Kidney tubule cell (primary cell): ENCODE measurements at regions not wholly inside any gene's neighbourhood (a gene's known extent, or its start where the extent isn't known, plus 50 kb on each side); places are given as distances from the start of the nearest gene placed in this dataset.

Experiments used
- DNase-seq: peaks from one replicate; pipeline ENCODE4 v3.0.0-alpha.2; 2018; ENCODE audit warnings: low spot score

DNA sequence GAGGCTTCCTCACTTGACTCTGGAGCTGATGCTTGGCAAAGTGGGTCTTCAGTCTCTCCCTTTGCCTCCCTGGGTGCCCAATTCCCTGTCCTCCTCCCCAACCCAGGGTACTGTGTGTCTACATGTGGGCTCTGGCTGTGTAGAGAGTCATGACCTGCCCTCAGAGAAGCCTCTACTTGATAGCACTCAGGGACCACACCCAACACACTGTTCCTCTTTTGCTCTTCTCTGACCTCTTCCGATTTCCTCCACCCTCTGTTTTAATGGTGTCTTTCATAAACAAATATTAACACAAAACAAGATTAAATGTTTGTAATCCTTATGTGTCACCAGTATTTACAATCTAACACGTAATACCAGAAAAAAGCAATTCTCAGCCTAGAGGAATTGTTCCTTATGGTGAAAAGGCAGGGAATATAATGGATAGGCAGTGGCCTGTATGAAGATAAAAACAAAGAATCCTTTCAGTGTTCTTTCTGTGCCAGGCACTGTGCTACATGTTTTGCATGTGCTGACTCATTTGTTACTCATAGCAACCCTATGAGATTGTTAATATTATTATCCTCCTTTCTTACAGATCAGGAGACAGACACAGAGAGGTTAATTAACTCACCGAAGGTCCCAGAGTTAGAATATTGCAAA, 58.2 kb downstream of the HSD3B1 start:
- DNase-seq: peak; percentile 16

DNA sequence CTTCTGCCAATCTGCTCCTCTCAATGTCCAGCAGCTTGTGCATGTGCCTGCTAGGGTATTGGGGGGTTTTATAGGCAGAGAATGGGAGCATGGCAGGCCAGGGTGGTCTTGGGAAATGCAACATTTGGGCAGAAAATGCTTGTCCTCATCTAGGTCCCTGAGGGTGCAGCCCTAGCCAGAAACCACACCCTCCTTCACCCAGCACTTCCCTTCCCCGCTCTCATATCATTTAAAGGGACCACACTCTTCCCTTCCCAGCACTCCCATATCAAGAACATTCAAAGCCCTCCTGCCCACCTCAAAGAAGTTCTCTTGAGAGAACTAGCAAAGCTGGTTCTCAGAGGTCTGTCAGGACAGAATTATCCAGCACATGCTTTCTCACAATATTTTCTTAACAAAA, 62.1 kb downstream of the HSD3B1 start:
- DNase-seq: no peak
